Gastroesophageal sphincter (tissue), 3 donors: ENCODE measurements at regions not wholly inside any gene's neighbourhood (a gene's known extent, or its start where the extent isn't known, plus 50 kb on each side); places are given as distances from the start of the nearest gene placed in this dataset.

ENCODE experiments used
- POLR2A ChIP-seq, 2 donors: fragments of 450-650 bp; IDR thresholded peaks; one replicate each; pipeline ENCODE4 v1.6.1; 2017; ENCODE audit warnings: antibody characterized with exemption in 2 of 2, mild to moderate bottlenecking in 2 of 2, moderate library complexity in 1 of 2
- POLR2AphosphoS5 ChIP-seq: sonication (generic); formaldehyde crosslinking; IDR thresholded peaks from one replicate; pipeline ENCODE4 v1.6.1; 2017; ENCODE audit warnings: antibody characterized with exemption
- TF ChIP-seq, protein P1 (sequence below), 4 experiments: fragments of 200-600 bp in 2 of 4; fragments of 450-650 bp in 2 of 4; sonication (generic) in 1 of 4; IDR thresholded peaks; one replicate each; pipeline ENCODE4 v1.5.1; 2017 to 2019; ENCODE audit warnings: antibody characterized with exemption in 4 of 4, mild to moderate bottlenecking in 2 of 4, moderate library complexity in 2 of 4

DNA sequence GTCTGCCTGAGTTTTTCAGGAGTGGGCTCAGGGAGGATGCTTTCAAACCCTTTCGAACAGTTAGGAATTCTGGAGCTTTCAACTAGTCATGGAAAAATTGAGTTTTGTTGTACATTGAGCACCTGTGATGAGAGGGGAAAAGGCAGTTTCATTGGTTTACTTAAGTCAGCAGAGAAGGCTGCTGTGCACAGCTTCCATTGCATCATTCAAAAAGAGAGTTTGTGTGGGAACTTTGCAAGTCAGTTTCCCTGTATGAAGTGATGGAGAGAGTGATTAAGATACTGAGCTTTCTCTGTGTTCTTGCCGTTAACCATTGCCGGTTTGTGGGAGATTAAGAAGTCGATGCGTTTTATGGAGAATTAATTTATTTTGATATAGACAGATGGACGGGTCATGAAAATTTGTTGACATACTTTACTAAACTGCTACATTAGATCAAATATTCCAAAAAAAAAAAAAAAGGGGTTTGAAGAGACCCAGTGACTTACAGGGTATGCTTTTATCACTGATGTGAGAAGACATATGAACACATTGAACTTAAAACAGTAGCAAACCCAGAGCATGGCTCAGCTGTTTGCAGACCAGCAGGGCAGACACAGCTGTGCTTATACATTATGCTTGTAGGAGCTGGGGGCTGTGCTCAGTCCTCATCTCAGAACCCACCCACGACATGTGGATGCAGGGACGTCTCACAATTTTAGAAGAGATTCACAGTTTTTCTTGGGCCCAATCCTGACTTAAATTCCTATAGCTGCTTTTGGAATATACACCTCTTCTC, 234.1 kb downstream of the SOX4 start:
- TF ChIP-seq POLR2A (IDR thresholded peaks at IDR 0.05) (no peak), POLR2AphosphoS5 (no peak)
- TF ChIP-seq, protein P1, sequence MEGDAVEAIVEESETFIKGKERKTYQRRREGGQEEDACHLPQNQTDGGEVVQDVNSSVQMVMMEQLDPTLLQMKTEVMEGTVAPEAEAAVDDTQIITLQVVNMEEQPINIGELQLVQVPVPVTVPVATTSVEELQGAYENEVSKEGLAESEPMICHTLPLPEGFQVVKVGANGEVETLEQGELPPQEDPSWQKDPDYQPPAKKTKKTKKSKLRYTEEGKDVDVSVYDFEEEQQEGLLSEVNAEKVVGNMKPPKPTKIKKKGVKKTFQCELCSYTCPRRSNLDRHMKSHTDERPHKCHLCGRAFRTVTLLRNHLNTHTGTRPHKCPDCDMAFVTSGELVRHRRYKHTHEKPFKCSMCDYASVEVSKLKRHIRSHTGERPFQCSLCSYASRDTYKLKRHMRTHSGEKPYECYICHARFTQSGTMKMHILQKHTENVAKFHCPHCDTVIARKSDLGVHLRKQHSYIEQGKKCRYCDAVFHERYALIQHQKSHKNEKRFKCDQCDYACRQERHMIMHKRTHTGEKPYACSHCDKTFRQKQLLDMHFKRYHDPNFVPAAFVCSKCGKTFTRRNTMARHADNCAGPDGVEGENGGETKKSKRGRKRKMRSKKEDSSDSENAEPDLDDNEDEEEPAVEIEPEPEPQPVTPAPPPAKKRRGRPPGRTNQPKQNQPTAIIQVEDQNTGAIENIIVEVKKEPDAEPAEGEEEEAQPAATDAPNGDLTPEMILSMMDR (IDR thresholded peaks at IDR 0.05), result no peak
